ENCODE measurements at regions not wholly inside any gene's neighbourhood (a gene's known extent, or its start where the extent isn't known, plus 50 kb on each side); places are given as distances from the start of the nearest gene placed in this dataset.

- no peak for TF ChIP-seq YY1 (IDR thresholded peaks at IDR 0.05)
Observed at GRCh38 chr12:65615118-65615517, 209.2 kb upstream of the HMGA2 start (continued).

DNA sequence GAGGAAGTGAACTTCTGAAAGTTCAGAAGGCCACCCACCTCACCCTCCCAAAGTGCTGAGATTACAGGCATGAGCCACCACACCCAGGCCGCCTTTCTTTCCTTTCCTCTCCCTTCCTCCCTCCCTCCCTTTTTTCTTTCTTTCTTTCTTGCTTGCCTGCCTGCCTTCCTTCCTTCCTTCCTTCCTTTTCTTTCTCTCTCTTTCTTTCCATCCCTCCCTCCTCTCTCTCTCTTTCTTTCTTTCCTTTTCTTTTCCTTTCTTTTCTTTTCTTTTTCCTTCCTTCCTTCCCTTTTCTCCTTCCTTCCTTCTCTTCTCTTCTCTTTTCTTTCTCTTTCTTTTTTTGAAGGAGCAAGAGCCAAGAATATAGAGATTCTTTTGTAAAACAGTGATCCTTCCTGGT is 208.3 kb upstream of the HMGA2 start:
- 93% methylated on average over 1 of the region's 1 CpG for WGBS
- H3K27me3 ChIP-seq (ENCODE audit: control insufficient read depth in 4 of 4, insufficient read depth in 4 of 4, low read length in 3 of 4): peaks cover 0 to 13% (median 1%) of the 10 kb centered on the region in 4 donors
- no peak for TF ChIP-seq FOXA2 (IDR thresholded peaks at IDR 0.05)
- TF ChIP-seq NR2F2 (IDR thresholded peaks at IDR 0.05): no peak
- TF ChIP-seq YY1 (IDR thresholded peaks at IDR 0.05): no peak
- TF ChIP-seq FOXA1 (IDR thresholded peaks at IDR 0.05): no peak
- TF ChIP-seq, protein P1, sequence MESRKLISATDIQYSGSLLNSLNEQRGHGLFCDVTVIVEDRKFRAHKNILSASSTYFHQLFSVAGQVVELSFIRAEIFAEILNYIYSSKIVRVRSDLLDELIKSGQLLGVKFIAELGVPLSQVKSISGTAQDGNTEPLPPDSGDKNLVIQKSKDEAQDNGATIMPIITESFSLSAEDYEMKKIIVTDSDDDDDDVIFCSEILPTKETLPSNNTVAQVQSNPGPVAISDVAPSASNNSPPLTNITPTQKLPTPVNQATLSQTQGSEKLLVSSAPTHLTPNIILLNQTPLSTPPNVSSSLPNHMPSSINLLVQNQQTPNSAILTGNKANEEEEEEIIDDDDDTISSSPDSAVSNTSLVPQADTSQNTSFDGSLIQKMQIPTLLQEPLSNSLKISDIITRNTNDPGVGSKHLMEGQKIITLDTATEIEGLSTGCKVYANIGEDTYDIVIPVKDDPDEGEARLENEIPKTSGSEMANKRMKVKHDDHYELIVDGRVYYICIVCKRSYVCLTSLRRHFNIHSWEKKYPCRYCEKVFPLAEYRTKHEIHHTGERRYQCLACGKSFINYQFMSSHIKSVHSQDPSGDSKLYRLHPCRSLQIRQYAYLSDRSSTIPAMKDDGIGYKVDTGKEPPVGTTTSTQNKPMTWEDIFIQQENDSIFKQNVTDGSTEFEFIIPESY (IDR thresholded peaks at IDR 0.05): no peak
- no peak for TF ChIP-seq TAF1 (conservative IDR thresholded peaks at IDR 0.05)
- TF ChIP-seq ATF3 (IDR thresholded peaks at IDR 0.05): no peak
- no peak for TF ChIP-seq REST (IDR thresholded peaks at IDR 0.05)
- TF ChIP-seq EGR1 (IDR thresholded peaks at IDR 0.05; ENCODE audit: low read depth in 2 of 2): no peak
- no peak for TF ChIP-seq HNF4A (conservative IDR thresholded peaks at IDR 0.05)
- no peak for TF ChIP-seq RXRA (IDR thresholded peaks at IDR 0.05)
- TF ChIP-seq JUND (IDR thresholded peaks at IDR 0.05): no peak
- TF ChIP-seq MAX (IDR thresholded peaks at IDR 0.05): no peak
- no peak for TF ChIP-seq CTCF (IDR thresholded peaks at IDR 0.05; ENCODE audit: low read depth, low read length, missing input control)
- no peak for TF ChIP-seq HNF4G (IDR thresholded peaks at IDR 0.05)
- TF ChIP-seq SP1 (IDR thresholded peaks at IDR 0.05): no peak
- TF ChIP-seq RAD21 (IDR thresholded peaks at IDR 0.05): no peak
- H3K9me3 ChIP-seq (ENCODE audit: control insufficient read depth in 4 of 4, low read length in 3 of 4): no peaks in the 10 kb centered on the region
- no peak for DNase-seq (ENCODE audit: low spot score)
- H3K27ac ChIP-seq (ENCODE audit: low read depth in 1 of 2, low read length in 2 of 2): no peak overlapping the region
- H3K4me1 ChIP-seq (ENCODE audit: control insufficient read depth in 4 of 4, insufficient read depth in 4 of 4, low read length in 3 of 4): no peaks in the 10 kb centered on the region
- no peak overlapping the region for H3K9ac ChIP-seq (ENCODE audit: low read depth in 1 of 2, low read length in 2 of 2)
- no peak overlapping the region for H3K4me3 ChIP-seq (ENCODE audit: low read depth in 1 of 3, low read length in 3 of 3)
- no peaks in the 10 kb centered on the region for H3K36me3 ChIP-seq (ENCODE audit: control insufficient read depth in 4 of 4, insufficient read depth in 3 of 4, low read depth in 1 of 4, low read length in 3 of 4)

Data from liver (tissue), 8 donors.